ENCODE measurements at regions not wholly inside any gene's neighbourhood (a gene's known extent, or its start where the extent isn't known, plus 50 kb on each side); places are given as distances from the start of the nearest gene placed in this dataset.

- H3K9ac ChIP-seq (replicated peaks; ENCODE audit: extremely low read depth, insufficient read depth, low read length): no peak overlapping the region
- CTCF ChIA-PET: no interaction called here
- intact Hi-C loops (cut with micrococcal nuclease): no loop called here
These were observed 108.4 kb upstream of the SGCD start for GRCh38 chr5:156218367-156219158.

More at GRCh38 chr5:156218367-156219158, 108.4 kb upstream of the SGCD start:
- no peaks in the 10 kb centered on the region for H4K20me1 ChIP-seq (replicated peaks; ENCODE audit: control insufficient read depth, extremely low read depth, insufficient read depth, low read length)
- no peak for FAIRE-seq
- H3K4me2 ChIP-seq (ENCODE audit: insufficient read depth, low read length): no peak overlapping the region
- H3K36me3 ChIP-seq (ENCODE audit: control insufficient read depth in 2 of 2, extremely low read depth in 1 of 2, insufficient read depth in 2 of 2, low read length in 2 of 2): no peaks in the 10 kb centered on the region
- no peaks in the 10 kb centered on the region for H3K79me2 ChIP-seq (ENCODE audit: control insufficient read depth, insufficient read depth, low read length)
- TF ChIP-seq EZH2 (IDR thresholded peaks at IDR 0.05; ENCODE audit: borderline replicate concordance, low read depth, low read length, severe bottlenecking) (no peak), MAX (IDR thresholded peaks at IDR 0.05; ENCODE audit: insufficient read depth, insufficient read length) (no peak), GATA2 (IDR thresholded peaks at IDR 0.05; ENCODE audit: insufficient read depth, insufficient read length, low read depth, low read length) (no peak), FOS (IDR thresholded peaks at IDR 0.05; ENCODE audit: borderline replicate concordance, insufficient read depth, low read length) (no peak), CTCF (IDR thresholded peaks at IDR 0.05; ENCODE audit: extremely low read depth in 1 of 2, insufficient read depth in 1 of 2, low read depth in 1 of 2, low read length in 2 of 2) (no peak), JUN (IDR thresholded peaks at IDR 0.05; ENCODE audit: borderline replicate concordance, insufficient read depth, insufficient read length, low read depth) (no peak), MYC (IDR thresholded peaks at IDR 0.05; ENCODE audit: low read depth, low read length) (no peak), POLR2A (IDR thresholded peaks at IDR 0.05; ENCODE audit: low read depth, low read length) (no peak), POLR2AphosphoS5 (IDR thresholded peaks at IDR 0.05; ENCODE audit: insufficient read depth, low read depth, low read length) (no peak)
- DNase-seq (ENCODE audit: low read depth, low spot score): no peak
- H3K9me1 ChIP-seq (replicated peaks; ENCODE audit: control insufficient read depth, extremely low read depth, insufficient read depth, low read length): no peaks in the 10 kb centered on the region
- H3K27ac ChIP-seq (ENCODE audit: insufficient read depth, low read depth, low read length): no peak overlapping the region
- dilution Hi-C loops (cut with MboI; ENCODE audit: extremely low pct_ligation_motif_present, low sequenced_read_pairs): no loop called here
- POLR2A ChIA-PET: no interaction called here
- BruUV-seq (replicated peaks): no TSS peak
- peaks cover 11% of the 10 kb centered on the region for H3K9me3 ChIP-seq (replicated peaks; ENCODE audit: control insufficient read depth, insufficient read depth, low read length)
- H3K27me3 ChIP-seq (ENCODE audit: control insufficient read depth in 2 of 2, insufficient read depth in 2 of 2, low read length in 2 of 2): no peaks in the 10 kb centered on the region
- H3K4me1 ChIP-seq (ENCODE audit: control insufficient read depth, extremely low read depth, insufficient read depth, low read length): no peaks in the 10 kb centered on the region
- no peak overlapping the region for H2AFZ ChIP-seq (ENCODE audit: low read depth, low read length)
- no peak overlapping the region for H3K4me3 ChIP-seq (replicated peaks in 1 of 3; ENCODE audit: insufficient read depth in 1 of 3, low read depth in 1 of 3, low read length in 3 of 3)

Measured in endothelial cell of umbilical vein (primary cell).